SK-N-MC (cell line): ENCODE measurements at regions not wholly inside any gene's neighbourhood (a gene's known extent, or its start where the extent isn't known, plus 50 kb on each side); places are given as distances from the start of the nearest gene placed in this dataset.

Source experiments
- EZH2 ChIP-seq: fragments of 200-600 bp; sonication (generic); IDR thresholded peaks from one replicate; pipeline ENCODE4 v1.6.1; 2017; ENCODE audit warnings: antibody characterized with exemption
- POLR2AphosphoS5 ChIP-seq: IDR thresholded peaks from 2 replicates; pipeline ENCODE4 v1.6.1; 2012; ENCODE audit warnings: mild to moderate bottlenecking, low read depth, low read length, borderline replicate concordance

DNA sequence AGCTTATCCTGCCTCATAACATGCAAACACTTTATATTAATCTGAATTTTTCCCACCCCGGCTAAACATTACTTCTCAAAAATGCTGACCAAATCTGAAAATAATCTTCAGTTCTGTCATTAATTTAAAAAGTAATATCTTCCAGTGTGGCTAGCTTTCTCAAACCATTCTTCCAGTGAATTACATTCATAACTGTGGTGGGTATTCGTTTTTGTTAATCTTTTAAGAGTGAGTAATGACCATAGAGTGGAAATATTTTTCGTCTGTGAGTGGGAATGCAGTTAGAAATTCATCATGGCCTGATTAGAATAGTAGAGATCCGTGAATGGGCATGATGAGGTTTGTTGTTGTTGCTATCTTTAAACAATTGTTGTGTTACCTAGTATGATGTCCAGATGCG lies 138.6 kb upstream of the SFRP2 start:
- TF ChIP-seq EZH2 (no peak), POLR2AphosphoS5 (no peak)
